ENCODE measurements at regions not wholly inside any gene's neighbourhood (a gene's known extent, or its start where the extent isn't known, plus 50 kb on each side); places are given as distances from the start of the nearest gene placed in this dataset.

DNA sequence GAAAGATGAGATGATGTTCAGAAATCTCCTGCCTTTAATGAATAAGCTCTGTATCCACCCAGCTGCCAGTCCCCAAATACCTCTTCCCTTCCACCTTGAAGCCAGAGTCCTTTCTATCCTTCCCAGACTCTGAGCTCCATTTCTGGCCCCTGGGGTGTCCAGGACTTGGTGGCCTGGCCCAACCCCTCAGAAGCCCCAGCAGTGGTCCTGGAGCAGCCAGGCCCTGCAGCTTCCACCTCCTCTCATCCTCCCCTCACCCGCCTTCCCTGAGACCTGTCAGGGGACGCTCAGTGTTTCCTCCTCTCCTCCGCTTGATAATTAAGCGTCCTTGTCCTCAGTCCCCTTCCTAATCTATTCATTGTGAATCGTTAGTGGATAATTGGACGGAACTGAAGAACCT, 95.2 kb upstream of the CCL1 start:
- TF ChIP-seq, protein P1, sequence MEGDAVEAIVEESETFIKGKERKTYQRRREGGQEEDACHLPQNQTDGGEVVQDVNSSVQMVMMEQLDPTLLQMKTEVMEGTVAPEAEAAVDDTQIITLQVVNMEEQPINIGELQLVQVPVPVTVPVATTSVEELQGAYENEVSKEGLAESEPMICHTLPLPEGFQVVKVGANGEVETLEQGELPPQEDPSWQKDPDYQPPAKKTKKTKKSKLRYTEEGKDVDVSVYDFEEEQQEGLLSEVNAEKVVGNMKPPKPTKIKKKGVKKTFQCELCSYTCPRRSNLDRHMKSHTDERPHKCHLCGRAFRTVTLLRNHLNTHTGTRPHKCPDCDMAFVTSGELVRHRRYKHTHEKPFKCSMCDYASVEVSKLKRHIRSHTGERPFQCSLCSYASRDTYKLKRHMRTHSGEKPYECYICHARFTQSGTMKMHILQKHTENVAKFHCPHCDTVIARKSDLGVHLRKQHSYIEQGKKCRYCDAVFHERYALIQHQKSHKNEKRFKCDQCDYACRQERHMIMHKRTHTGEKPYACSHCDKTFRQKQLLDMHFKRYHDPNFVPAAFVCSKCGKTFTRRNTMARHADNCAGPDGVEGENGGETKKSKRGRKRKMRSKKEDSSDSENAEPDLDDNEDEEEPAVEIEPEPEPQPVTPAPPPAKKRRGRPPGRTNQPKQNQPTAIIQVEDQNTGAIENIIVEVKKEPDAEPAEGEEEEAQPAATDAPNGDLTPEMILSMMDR (IDR thresholded peaks at IDR 0.05 in 4 of 5, conservative IDR thresholded peaks at IDR 0.05 in 1 of 5): no peak
- TF ChIP-seq POLR2A (IDR thresholded peaks at IDR 0.05): no peak

Measured in gastrocnemius medialis (tissue), 4 donors.